ENCODE measurements at regions not wholly inside any gene's neighbourhood (a gene's known extent, or its start where the extent isn't known, plus 50 kb on each side); places are given as distances from the start of the nearest gene placed in this dataset.

DNA sequence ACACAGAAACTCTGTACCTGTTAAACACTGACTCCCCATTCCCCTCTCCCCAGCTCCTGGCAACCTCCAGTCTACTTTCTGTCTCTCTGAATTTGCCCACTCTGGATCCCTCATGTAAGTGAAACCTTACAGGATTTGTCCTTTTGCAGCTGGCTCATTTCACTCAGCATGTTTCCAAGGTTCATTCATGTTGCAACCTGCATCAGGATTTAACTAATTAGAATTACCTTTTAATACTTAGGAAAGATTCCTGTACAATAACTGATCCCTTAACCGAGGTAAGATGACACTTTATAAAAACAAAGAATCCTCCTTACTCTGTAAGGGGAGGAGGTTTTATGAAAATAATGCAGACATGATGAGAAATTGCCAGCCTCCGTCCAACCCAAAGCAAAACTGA, 113.1 kb upstream of the MTHFD1L start:
- H3K9me2 ChIP-seq (ENCODE audit: low read depth, low read length) = no peaks in the 10 kb centered on the region
- no peaks in the 10 kb centered on the region for H3K4me1 ChIP-seq (ENCODE audit: insufficient read depth, low read length, severe bottlenecking)
- H3K79me2 ChIP-seq (ENCODE audit: insufficient read depth, low read length) = peaks cover 35% of the 10 kb centered on the region
- H3F3A ChIP-seq (ENCODE audit: insufficient read depth, low read length) = no peaks in the 10 kb centered on the region
- H3K9ac ChIP-seq (ENCODE audit: low read length) = no peak overlapping the region
- H3K27me3 ChIP-seq (ENCODE audit: insufficient read depth, low read length) = no peaks in the 10 kb centered on the region
- H3K27ac ChIP-seq (ENCODE audit: low read depth, low read length, poor library complexity, severe bottlenecking) = no peak overlapping the region
- H3K36me3 ChIP-seq (ENCODE audit: insufficient read depth, low read length) = peaks cover 66% of the 10 kb centered on the region
- H2AFZ ChIP-seq (ENCODE audit: low read length) = no peak overlapping the region
- TF ChIP-seq EZH2 (IDR thresholded peaks at IDR 0.05; ENCODE audit: borderline replicate concordance, low read length) = no peak
- no peaks in the 10 kb centered on the region for H3K9me3 ChIP-seq (ENCODE audit: low read length)
- no peak overlapping the region for H3K4me3 ChIP-seq (ENCODE audit: low read depth, low read length, poor library complexity, severe bottlenecking)
- H4K20me1 ChIP-seq (ENCODE audit: insufficient read depth, low read length) = no peaks in the 10 kb centered on the region
- H3K4me2 ChIP-seq (ENCODE audit: low read length) = no peak overlapping the region

DNA sequence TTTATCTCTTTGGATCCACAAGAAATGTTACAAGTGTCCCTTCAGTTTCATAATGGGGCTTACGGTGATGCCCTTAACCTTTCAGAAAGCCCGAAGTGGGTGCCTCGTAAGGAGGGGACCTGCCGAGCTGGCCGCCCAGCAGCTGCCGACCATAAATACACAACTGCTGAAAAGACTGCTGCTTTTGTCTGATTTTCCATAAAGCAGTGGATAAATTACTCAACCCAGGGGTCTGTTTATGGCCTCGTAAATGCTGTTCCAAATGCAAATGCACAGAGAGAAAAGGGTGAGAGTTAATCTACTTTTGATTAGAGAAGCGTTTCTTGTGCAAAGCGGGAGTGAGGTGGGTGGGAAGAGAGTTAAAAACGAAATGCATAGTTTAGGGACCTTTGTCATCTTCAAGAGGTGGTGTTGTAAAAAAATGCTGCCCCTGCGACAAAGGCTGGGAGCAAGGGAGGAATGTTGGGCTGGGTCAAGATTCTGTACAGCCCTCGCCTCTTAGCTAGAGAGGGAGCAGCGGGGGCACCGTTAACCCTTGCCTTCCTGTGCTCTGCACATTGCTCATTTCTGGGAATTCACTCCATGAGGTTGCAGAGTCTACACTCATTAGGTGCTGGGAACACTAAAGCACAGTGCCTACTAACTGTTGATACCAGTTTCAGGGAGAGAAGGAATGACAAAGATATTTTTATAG, 112.0 kb upstream of the MTHFD1L start:
- peaks cover 36% of the 10 kb centered on the region for H3K79me2 ChIP-seq (ENCODE audit: insufficient read depth, low read length)
- H3K4me3 ChIP-seq (ENCODE audit: low read depth, low read length, poor library complexity, severe bottlenecking) = no peak overlapping the region
- no peak overlapping the region for H2AFZ ChIP-seq (ENCODE audit: low read length)
- peaks cover 66% of the 10 kb centered on the region for H3K36me3 ChIP-seq (ENCODE audit: insufficient read depth, low read length)
- H3K4me1 ChIP-seq (ENCODE audit: insufficient read depth, low read length, severe bottlenecking) = peaks cover under 1% of the 10 kb centered on the region
- no peaks in the 10 kb centered on the region for H3K9me3 ChIP-seq (ENCODE audit: low read length)
- no peaks in the 10 kb centered on the region for H3K9me2 ChIP-seq (ENCODE audit: low read depth, low read length)
- no peaks in the 10 kb centered on the region for H3K27me3 ChIP-seq (ENCODE audit: insufficient read depth, low read length)
- H3K4me2 ChIP-seq (ENCODE audit: low read length) = no peak overlapping the region
- H3K9ac ChIP-seq (ENCODE audit: low read length) = no peak overlapping the region
- TF ChIP-seq EZH2 (IDR thresholded peaks at IDR 0.05; ENCODE audit: borderline replicate concordance, low read length) = no peak
- TF ChIP-seq, protein P1, sequence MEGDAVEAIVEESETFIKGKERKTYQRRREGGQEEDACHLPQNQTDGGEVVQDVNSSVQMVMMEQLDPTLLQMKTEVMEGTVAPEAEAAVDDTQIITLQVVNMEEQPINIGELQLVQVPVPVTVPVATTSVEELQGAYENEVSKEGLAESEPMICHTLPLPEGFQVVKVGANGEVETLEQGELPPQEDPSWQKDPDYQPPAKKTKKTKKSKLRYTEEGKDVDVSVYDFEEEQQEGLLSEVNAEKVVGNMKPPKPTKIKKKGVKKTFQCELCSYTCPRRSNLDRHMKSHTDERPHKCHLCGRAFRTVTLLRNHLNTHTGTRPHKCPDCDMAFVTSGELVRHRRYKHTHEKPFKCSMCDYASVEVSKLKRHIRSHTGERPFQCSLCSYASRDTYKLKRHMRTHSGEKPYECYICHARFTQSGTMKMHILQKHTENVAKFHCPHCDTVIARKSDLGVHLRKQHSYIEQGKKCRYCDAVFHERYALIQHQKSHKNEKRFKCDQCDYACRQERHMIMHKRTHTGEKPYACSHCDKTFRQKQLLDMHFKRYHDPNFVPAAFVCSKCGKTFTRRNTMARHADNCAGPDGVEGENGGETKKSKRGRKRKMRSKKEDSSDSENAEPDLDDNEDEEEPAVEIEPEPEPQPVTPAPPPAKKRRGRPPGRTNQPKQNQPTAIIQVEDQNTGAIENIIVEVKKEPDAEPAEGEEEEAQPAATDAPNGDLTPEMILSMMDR (IDR thresholded peaks at IDR 0.05; ENCODE audit: low read length) = no peak
- H3K27ac ChIP-seq (ENCODE audit: low read depth, low read length, poor library complexity, severe bottlenecking) = peak overlapping the region; percentile 38
- no peaks in the 10 kb centered on the region for H3F3A ChIP-seq (ENCODE audit: insufficient read depth, low read length)
- H4K20me1 ChIP-seq (ENCODE audit: insufficient read depth, low read length) = no peaks in the 10 kb centered on the region

DNA sequence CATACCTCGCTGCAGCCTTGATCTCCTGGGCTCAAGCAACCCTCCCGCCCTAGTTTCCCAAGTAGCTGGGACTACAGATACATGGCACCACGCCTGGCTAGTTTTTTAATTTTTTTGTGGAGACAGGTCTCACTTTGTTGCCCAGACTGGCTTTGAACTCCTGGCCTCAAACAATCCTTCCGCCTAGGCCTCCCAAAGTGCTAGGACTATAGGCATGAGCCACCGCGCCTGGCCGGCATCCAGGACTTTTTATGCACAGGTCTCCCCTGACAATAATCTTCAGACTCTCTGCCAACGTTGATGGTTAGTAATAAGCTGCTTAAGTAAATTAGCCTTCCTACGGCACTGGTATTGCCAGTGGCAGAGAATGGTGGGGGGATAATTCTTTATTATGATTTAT, 110.5 kb upstream of the MTHFD1L start:
- no peaks in the 10 kb centered on the region for H3K9me3 ChIP-seq (ENCODE audit: low read length)
- no peaks in the 10 kb centered on the region for H3F3A ChIP-seq (ENCODE audit: insufficient read depth, low read length)
- peaks cover 68% of the 10 kb centered on the region for H3K36me3 ChIP-seq (ENCODE audit: insufficient read depth, low read length)
- no peaks in the 10 kb centered on the region for H3K27me3 ChIP-seq (ENCODE audit: insufficient read depth, low read length)
- TF ChIP-seq, protein P1 (IDR thresholded peaks at IDR 0.05; ENCODE audit: low read length) = no peak
- TF ChIP-seq EZH2 (IDR thresholded peaks at IDR 0.05; ENCODE audit: borderline replicate concordance, low read length) = no peak
- no peak overlapping the region for H3K4me2 ChIP-seq (ENCODE audit: low read length)
- H3K9ac ChIP-seq (ENCODE audit: low read length) = no peak overlapping the region
- H3K79me2 ChIP-seq (ENCODE audit: insufficient read depth, low read length) = peaks cover 47% of the 10 kb centered on the region
- H3K27ac ChIP-seq (ENCODE audit: low read depth, low read length, poor library complexity, severe bottlenecking) = no peak overlapping the region
- no peaks in the 10 kb centered on the region for H3K9me2 ChIP-seq (ENCODE audit: low read depth, low read length)
- no peak overlapping the region for H3K4me3 ChIP-seq (ENCODE audit: low read depth, low read length, poor library complexity, severe bottlenecking)
- H2AFZ ChIP-seq (ENCODE audit: low read length) = no peak overlapping the region
- no peaks in the 10 kb centered on the region for H4K20me1 ChIP-seq (ENCODE audit: insufficient read depth, low read length)
- peaks cover 4% of the 10 kb centered on the region for H3K4me1 ChIP-seq (ENCODE audit: insufficient read depth, low read length, severe bottlenecking)

DNA sequence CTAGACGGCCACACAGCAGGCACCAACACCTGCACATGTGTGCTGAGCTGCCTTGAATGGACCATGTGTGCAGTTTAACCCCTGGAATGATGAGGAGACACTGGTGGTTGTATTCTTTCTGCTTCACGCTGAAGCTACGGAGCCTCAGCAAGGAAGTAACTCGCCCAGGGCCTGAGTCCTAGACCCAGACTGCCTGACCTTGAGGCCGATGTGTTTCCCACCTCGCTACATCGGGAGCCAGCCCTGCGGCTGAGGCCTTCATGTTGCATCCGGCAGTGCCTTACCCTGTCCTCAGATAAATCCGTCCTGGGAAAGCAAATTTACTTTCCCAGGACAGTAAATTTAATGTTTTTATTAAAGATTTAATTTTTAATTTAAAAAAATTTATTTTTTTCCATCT, 110.0 kb upstream of the MTHFD1L start:
- peaks cover 69% of the 10 kb centered on the region for H3K36me3 ChIP-seq (ENCODE audit: insufficient read depth, low read length)
- no peak overlapping the region for H3K4me2 ChIP-seq (ENCODE audit: low read length)
- TF ChIP-seq, protein P1 (IDR thresholded peaks at IDR 0.05; ENCODE audit: low read length) = no peak
- TF ChIP-seq EZH2 (IDR thresholded peaks at IDR 0.05; ENCODE audit: borderline replicate concordance, low read length) = no peak
- H3K9ac ChIP-seq (ENCODE audit: low read length) = no peak overlapping the region
- no peak overlapping the region for H2AFZ ChIP-seq (ENCODE audit: low read length)
- H3K27ac ChIP-seq (ENCODE audit: low read depth, low read length, poor library complexity, severe bottlenecking) = no peak overlapping the region
- H3K79me2 ChIP-seq (ENCODE audit: insufficient read depth, low read length) = peaks cover 52% of the 10 kb centered on the region
- H4K20me1 ChIP-seq (ENCODE audit: insufficient read depth, low read length) = no peaks in the 10 kb centered on the region
- H3K4me3 ChIP-seq (ENCODE audit: low read depth, low read length, poor library complexity, severe bottlenecking) = no peak overlapping the region
- H3F3A ChIP-seq (ENCODE audit: insufficient read depth, low read length) = no peaks in the 10 kb centered on the region
- no peaks in the 10 kb centered on the region for H3K9me2 ChIP-seq (ENCODE audit: low read depth, low read length)
- no peaks in the 10 kb centered on the region for H3K27me3 ChIP-seq (ENCODE audit: insufficient read depth, low read length)
- peaks cover 4% of the 10 kb centered on the region for H3K4me1 ChIP-seq (ENCODE audit: insufficient read depth, low read length, severe bottlenecking)
- H3K9me3 ChIP-seq (ENCODE audit: low read length) = no peaks in the 10 kb centered on the region
